ENCODE measurements at regions not wholly inside any gene's neighbourhood (a gene's known extent, or its start where the extent isn't known, plus 50 kb on each side); places are given as distances from the start of the nearest gene placed in this dataset.
"Not testable (repeated sequence)": the region's sequence is repeated elsewhere in the genome, so short reads cannot be mapped to it uniquely, and the experiment has no call there.

- no peaks in the 10 kb centered on the region for H3K9me3 Mint-ChIP-seq (ENCODE audit: unreplicated experiment)
- Histone ChIP-seq H3K9me3 (ENCODE audit: insufficient read depth, low read depth, low read length) (no peaks in the 10 kb centered on the region), H3K4me3 (ENCODE audit: insufficient read depth, low read depth, low read length) (no peak overlapping the region), H3K79me2 (ENCODE audit: insufficient read depth, low read length) (no peaks in the 10 kb centered on the region), H3K4me1 (ENCODE audit: insufficient read depth, low read length) (no peaks in the 10 kb centered on the region), H3K36me3 (ENCODE audit: insufficient read depth, low read length) (no peaks in the 10 kb centered on the region), H4K20me1 (ENCODE audit: insufficient read depth, low read length) (no peaks in the 10 kb centered on the region), H3K27me3 (ENCODE audit: insufficient read depth, low read length) (peaks cover 21% of the 10 kb centered on the region), H2AFZ (ENCODE audit: low read depth, low read length) (no peak overlapping the region), H3K4me2 (ENCODE audit: low read length) (no peak overlapping the region), H3K9ac (ENCODE audit: low read length) (no peak overlapping the region), H3K27ac (ENCODE audit: low read depth, low read length) (no peak overlapping the region)
- H3K4me1 Mint-ChIP-seq (ENCODE audit: low read depth, unreplicated experiment): no peaks in the 10 kb centered on the region
- FAIRE-seq (no peak), DNase-seq (ENCODE audit: low read depth) (no peak)
- TF ChIP-seq CTCF (IDR thresholded peaks at IDR 0.05; ENCODE audit: insufficient read depth, low read depth, low read length): no peak
- TF ChIP-seq EZH2 (IDR thresholded peaks at IDR 0.05; ENCODE audit: insufficient read depth, low read length): no peak
- no peak overlapping the region for H3K4me3 Mint-ChIP-seq (ENCODE audit: unreplicated experiment)
- no peaks in the 10 kb centered on the region for H3K36me3 Mint-ChIP-seq (ENCODE audit: low read depth, unreplicated experiment)
- H3K27ac Mint-ChIP-seq (ENCODE audit: unreplicated experiment): no peak overlapping the region
- peaks cover 25% of the 10 kb centered on the region for H3K27me3 Mint-ChIP-seq (ENCODE audit: low read depth, unreplicated experiment)
Measured at GRCh38 chr11:123349382-123349781, 80.7 kb upstream of the GRAMD1B start.

- H3K4me3 Mint-ChIP-seq (ENCODE audit: unreplicated experiment): no peak overlapping the region
- no peaks in the 10 kb centered on the region for H3K36me3 Mint-ChIP-seq (ENCODE audit: low read depth, unreplicated experiment)
- no peak overlapping the region for H3K9ac ChIP-seq (ENCODE audit: low read length)
- H3K4me2 ChIP-seq (ENCODE audit: low read length): no peak overlapping the region
- H3K9me3 Mint-ChIP-seq (ENCODE audit: unreplicated experiment): no peaks in the 10 kb centered on the region
- H3K79me2 ChIP-seq (ENCODE audit: insufficient read depth, low read length): no peaks in the 10 kb centered on the region
- no peaks in the 10 kb centered on the region for H3K4me1 ChIP-seq (ENCODE audit: insufficient read depth, low read length)
- H2AFZ ChIP-seq (ENCODE audit: low read depth, low read length): no peak overlapping the region
- no peak overlapping the region for H3K27ac ChIP-seq (ENCODE audit: low read depth, low read length)
- no peaks in the 10 kb centered on the region for H3K36me3 ChIP-seq (ENCODE audit: insufficient read depth, low read length)
- H3K4me1 Mint-ChIP-seq (ENCODE audit: low read depth, unreplicated experiment): no peaks in the 10 kb centered on the region
- H3K27me3 Mint-ChIP-seq (ENCODE audit: low read depth, unreplicated experiment): peaks cover 14% of the 10 kb centered on the region
- DNase-seq (ENCODE audit: low read depth): no peak
- H4K20me1 ChIP-seq (ENCODE audit: insufficient read depth, low read length): no peaks in the 10 kb centered on the region
- no peak for TF ChIP-seq CTCF (IDR thresholded peaks at IDR 0.05; ENCODE audit: insufficient read depth, low read depth, low read length)
- no peak for TF ChIP-seq EZH2 (IDR thresholded peaks at IDR 0.05; ENCODE audit: insufficient read depth, low read length)
- H3K27ac Mint-ChIP-seq (ENCODE audit: unreplicated experiment): no peak overlapping the region
- H3K4me3 ChIP-seq (ENCODE audit: insufficient read depth, low read depth, low read length): no peak overlapping the region
- no peaks in the 10 kb centered on the region for H3K9me3 ChIP-seq (ENCODE audit: insufficient read depth, low read depth, low read length)
- no peak for FAIRE-seq
- H3K27me3 ChIP-seq (ENCODE audit: insufficient read depth, low read length): peaks cover 6% of the 10 kb centered on the region
Measured at GRCh38 chr11:123344790-123345357, 85.2 kb upstream of the GRAMD1B start.

GRCh38 chr11:123344188-123344587 lies 85.9 kb upstream of the GRAMD1B start:
- H3K4me1 Mint-ChIP-seq (ENCODE audit: low read depth, unreplicated experiment); H2AFZ ChIP-seq (ENCODE audit: low read depth, low read length); H3K4me2 ChIP-seq (ENCODE audit: low read length); DNase-seq (ENCODE audit: low read depth); H3K27ac Mint-ChIP-seq (ENCODE audit: unreplicated experiment); H3K4me3 ChIP-seq (ENCODE audit: insufficient read depth, low read depth, low read length); H3K27ac ChIP-seq (ENCODE audit: low read depth, low read length); FAIRE-seq; H3K4me1 ChIP-seq (ENCODE audit: insufficient read depth, low read length); H3K4me3 Mint-ChIP-seq (ENCODE audit: unreplicated experiment); H4K20me1 ChIP-seq (ENCODE audit: insufficient read depth, low read length); H3K9me3 Mint-ChIP-seq (ENCODE audit: unreplicated experiment); H3K79me2 ChIP-seq (ENCODE audit: insufficient read depth, low read length); H3K9me3 ChIP-seq (ENCODE audit: insufficient read depth, low read depth, low read length); H3K9ac ChIP-seq (ENCODE audit: low read length); H3K36me3 ChIP-seq (ENCODE audit: insufficient read depth, low read length); H3K36me3 Mint-ChIP-seq (ENCODE audit: low read depth, unreplicated experiment); H3K27me3 ChIP-seq (ENCODE audit: insufficient read depth, low read length): not testable (repeated sequence)
- peaks cover 13% of the 10 kb centered on the region for H3K27me3 Mint-ChIP-seq (ENCODE audit: low read depth, unreplicated experiment)

Data from astrocyte (in vitro differentiated cells and primary cell).